DMS 273 (cell line): ENCODE measurements at regions not wholly inside any gene's neighbourhood (a gene's known extent, or its start where the extent isn't known, plus 50 kb on each side); places are given as distances from the start of the nearest gene placed in this dataset.

Experiments used
- DNase-seq: peaks from one replicate; lab custom pipeline; 2025; ENCODE audit not compliant: unreplicated experiment; lab: John Stamatoyannopoulos, UW

DNA sequence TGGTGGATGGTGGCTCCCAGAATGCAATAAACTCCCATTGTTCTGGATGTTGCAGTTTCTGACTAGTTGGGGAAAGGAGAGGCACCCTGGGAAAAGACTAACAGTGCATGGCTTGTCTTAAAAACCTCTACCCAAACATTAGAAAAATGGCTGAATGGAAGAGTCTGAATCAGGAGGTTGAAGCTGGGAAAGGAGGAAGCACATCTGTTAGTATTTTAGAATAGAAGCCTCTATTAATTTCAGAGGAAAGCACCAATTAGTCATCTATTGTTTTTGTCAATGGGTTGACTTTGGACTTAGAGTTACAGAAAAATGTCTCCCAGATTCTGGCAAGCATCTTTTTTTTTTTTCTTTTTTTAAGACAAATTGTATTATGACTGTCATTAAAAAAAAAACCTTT is 56.1 kb upstream of the ELMO1 start:
- no peak for DNase-seq

DNA sequence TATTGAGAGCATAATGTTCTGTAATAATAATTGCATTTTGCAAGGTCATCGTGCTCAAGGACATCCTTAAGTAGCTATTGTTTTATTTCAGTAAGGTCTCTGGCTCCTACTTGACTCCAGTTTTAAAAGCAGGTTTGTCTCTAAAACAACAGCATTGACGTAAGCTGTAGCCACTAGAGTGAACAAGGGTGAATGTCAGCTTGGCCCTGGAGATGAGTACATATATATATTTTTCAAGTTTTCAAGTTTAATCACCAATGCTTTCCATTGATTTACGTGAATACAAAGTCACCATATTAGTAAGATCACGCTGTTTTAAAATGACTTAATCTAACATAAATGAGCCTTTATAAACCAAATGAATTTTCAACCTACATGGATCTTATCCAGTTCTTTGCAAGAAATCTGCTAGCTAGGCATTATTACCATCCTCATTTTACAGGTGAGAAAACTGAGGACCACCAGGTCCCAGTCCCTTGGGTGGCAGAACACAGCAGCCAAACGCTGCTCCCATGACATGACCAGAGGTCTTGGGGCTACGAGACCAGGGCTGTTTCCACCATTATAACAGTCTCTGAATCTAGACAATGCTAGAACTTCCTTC is 57.2 kb upstream of the ELMO1 start:
- no peak for DNase-seq

DNA sequence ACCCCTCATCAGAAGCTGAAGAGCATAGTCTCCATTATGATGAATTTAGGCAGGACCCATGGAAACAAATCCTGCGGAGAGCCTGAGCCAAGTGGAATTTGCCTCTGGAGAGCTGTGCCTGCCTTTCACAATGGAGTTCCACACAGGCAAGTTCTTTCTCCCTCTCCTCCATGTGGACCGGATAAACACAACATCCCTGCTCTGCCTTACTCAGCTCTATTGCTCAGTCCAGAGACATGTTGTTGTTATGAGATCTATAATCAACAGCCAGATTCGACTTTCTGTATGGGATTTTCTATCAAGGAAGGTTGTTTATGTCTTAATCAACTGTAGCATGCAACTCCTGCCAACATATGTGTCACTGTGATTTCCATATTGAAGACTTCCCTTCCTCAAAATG is 59.5 kb upstream of the ELMO1 start:
- DNase-seq, result no peak

DNA sequence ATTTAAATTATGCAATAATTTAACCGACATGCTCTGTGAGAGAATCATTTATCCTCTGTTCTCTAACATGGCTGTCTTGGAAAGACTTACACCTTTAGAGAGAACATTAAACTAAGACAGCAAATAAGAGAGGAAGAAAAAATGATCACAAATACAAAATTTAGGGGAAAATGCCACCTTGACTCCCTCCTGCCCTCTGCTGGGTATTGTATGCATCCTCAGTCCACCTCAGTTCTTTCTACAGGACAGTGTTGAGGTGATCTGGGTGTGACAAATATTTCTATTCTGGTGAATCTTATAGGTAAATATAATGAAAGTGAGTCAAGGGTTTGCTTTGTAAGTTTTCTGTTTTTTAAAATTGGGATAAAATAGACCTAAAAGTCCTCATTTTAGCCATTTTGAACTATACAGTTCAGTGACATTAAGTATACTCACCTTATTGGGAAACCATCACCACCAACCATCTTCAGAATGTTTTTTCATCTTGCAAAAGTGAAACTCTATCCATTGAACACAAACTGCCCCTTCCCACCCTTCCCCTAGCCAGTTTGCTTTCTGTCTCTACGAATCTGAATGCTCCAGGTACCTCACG is 61.5 kb upstream of the ELMO1 start:
- peak; percentile 48 for DNase-seq

DNA sequence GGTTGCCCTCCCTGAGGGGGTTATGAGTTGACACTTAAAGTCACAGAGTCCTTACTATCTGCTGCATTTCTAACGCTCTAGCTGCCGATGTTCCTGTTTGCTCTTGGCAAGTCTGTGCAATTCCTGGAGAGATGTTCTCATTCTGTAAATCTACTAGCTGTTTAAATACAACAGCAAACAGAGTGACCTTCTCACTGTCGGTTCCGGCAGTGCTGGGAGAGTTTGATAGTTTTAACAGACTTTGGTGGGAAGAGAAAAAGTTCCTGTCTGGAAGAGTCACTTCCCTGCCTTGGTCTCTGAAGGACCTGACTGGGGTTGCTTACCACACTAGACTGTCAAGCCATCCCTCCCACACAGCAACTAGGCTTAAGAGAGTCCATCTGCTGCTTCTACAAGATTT is 63.3 kb upstream of the ELMO1 start:
- no peak for DNase-seq

DNA sequence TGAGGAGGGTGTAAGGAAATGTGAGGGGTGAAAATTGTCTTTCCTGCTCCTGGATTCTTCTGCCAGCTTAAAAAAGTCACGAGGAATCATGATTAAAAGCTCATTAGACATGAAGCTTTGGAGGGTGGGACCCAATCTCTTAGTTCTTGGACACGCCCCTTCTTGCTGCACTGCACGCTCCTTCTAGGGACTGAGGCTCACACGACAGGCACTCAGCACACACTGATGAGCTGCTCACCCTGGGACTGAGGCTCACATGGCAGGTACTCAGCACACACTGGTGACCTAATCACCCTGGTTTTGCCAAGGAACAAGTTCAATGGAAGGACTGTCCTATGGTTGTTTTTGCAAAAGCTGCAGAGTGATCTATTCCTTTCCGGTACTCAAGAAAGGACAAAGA is 65.8 kb upstream of the ELMO1 start:
- DNase-seq, result no peak

DNA sequence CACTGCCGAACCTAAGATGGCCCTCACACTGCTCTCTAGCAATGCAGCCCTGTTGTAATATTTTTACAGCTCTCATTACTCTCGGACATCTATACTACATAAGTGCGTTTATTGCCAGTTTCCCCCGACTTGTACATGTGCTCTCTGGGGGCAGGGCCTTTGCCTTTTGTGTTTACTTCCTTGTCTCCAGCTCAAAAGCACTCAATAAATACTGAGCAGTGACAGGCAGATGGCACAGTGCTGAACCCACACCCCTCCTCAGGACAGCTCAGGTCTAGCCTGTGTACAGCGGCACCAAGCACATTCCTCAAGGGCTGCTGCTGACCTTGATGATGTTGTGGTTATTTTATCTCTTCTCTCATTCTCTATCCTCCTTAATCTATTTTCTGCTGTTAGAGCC is 68.0 kb upstream of the ELMO1 start:
- no peak for DNase-seq

DNA sequence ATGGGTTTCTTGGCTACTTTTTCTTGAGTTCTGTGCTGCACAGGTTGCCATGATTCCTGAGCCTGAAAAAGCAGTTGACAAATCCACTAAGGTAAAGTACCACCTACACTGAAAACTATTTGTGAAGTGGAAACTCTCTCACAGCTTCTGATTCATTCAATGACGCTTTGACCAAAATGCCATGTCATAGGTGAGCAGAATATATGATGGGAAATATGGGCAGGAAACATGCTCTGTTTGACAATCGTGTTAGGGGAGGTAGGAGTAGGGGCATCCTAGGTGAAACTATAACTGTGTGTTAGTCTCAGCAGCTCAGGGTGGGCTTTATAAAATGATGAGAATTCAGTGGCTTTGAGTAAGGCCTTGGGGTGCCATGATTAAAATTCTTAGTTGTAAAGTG is 69.6 kb upstream of the ELMO1 start:
- no peak for DNase-seq

DNA sequence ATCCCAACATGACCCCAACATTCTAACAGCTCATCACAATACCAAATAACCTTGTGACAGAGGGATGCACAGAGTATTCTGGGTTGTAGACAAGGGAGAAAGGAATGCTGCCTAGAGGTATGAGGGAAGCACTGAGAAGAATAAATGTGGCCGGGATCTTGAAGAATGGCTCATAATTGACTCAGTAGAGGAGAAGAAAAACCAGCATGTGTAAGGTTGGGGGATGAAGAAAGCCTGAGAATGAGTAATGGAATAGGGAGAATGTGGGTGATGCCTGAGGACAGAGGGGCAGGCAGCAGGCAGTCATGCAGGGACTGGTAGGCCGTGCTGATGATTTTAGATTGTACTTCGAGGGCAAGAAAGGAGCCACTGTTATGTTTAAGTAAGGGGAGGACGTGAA is 75.4 kb upstream of the ELMO1 start:
- DNase-seq, result no peak

DNA sequence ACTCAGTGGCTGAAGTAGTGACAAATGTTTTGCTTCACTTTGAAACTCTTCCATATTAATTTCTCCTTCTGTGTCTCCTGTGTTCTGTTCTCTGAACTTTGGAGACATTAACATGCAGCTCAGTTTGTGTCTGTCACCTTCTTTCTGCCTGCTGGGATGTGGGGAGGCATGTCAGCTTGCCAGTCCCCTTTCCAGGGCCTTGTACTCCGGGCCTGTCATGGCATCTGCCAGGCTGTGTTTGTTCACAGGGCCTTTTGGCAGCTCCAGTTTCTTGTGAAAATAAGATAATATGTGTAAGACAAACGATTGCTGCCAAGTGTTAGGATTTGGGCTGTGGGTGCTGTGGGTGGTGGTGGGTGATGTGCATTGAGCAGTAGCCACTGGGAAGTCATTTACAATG is 76.1 kb upstream of the ELMO1 start:
- DNase-seq, result peak; percentile 14

DNA sequence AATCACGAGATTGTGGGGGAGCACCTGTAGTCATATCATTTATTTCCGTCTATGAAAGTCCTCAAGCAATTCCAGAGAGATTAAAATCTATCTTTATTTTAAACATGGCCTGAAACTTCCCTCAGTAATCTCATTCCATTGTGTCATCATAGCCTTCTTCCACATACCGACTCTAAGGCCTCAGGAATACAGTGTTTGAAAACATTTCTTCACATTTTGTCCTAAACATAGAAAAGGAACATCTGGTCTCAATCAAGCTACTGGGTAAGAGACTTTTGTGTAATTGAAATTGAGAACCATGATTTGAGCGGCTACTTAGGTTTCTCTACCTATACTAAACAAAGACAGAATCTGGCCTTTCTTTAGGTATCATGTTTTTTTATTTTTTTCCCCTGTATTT is 78.0 kb upstream of the ELMO1 start:
- DNase-seq, result no peak

DNA sequence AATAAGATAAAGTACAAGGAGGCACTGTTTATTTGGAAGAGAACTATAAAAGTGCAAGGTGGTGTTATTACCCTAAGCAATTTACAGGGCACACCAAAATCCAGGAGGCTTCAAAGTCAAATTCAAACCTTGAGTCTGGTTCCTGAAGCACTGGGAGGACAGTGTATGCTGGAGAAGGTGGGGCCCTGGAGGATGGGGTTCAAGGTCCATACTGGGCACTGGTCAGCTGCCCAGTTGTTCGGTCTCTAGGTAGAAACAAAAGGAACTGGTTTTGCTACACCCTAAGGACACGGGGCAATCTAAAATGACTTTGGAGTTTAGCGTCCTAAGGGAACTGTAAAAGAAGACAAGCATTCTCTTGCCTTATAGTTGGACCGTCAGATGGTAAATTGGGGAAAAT is 78.4 kb upstream of the ELMO1 start:
- DNase-seq, result no peak

DNA sequence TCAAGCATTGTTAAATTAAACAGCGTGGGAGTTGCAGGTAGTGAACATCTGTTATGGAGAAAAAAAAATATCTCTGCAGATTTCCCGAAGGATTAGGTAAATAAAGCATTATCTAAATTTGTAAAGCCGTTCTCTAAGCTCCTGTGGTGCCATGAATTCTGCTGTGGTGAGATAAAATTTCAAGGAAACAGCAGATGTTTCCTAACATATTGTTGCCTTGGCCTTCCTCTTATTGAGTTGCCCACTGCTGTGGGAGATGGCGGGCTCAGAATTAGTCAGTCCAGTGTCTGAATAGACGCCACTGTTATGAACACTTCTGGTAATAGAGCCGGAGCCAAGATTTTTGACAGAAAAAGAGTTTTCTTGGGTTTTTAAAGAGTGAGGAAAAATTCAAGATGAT is 82.6 kb upstream of the ELMO1 start:
- peak; percentile 35 for DNase-seq

DNA sequence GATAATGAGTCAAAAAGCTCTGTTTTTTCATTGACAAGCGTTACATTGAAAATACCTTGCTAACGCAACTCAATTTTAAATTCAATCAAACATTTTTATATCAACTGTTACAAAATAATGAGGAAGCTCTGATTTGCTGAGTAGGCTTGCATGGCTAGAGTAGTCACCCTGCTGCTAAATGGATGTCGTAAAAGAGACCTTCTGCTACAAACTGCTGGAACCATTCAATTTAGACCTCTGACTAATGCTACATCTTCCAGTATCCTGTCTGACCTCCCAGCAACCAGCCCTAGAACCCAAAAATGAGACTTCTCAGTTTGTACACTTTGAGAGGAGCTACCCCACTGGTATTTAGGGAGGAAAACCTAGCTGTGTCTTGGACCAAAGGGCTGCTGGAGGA is 84.0 kb upstream of the ELMO1 start:
- DNase-seq, result peak; percentile 24

DNA sequence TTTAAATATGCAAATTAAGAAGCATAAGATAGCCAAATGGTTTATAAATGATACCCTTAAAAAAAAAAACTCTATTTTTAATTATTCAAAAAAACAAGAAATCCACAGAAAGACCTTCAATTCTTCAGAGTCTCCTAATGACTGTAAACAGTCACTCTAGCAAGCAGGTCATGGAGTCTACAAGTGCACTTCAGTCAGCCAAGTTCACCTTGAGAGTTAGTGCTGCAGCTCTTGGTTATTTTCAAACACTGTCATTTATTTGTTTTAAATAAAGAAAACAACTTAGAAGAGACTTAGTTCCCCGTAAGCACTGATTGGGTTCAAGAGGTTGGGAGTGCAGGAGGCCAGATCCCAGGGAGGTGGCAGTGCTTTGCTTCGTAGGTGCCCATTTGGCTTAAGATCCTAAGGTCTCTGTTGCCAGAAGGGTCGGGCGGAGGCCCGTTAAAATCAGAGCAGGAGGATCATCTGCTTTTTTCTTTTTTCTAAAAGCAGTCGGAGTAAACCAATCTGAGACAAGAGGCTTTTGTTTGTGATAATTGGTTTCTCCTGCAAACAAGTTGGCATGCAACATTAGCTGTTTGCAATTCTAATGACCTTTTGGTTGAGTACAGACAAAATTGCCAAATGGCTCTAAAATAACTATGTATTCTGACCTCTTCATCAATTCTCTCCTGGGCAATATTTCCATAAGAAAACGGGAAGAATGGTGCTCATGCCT is 86.4 kb upstream of the ELMO1 start:
- no peak for DNase-seq

DNA sequence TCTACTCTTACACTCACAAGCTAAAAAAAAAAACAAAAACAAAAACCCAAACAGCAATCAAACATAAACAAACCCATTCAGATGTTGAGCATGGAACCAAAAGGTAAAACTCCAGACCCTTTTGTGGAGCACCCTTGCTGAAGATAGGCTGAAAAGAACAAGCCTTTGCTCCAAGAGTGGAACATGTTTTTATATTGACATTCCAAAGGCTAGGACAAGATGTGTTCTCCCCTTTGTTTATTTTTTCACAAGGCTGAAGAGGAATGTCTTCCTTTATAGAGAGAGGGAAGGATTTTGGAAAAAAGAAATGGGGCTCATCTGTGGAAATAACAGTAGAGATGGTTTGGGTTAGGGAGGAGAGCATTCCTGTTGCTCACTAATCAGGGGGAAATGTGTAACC is 87.2 kb upstream of the ELMO1 start:
- no peak for DNase-seq

DNA sequence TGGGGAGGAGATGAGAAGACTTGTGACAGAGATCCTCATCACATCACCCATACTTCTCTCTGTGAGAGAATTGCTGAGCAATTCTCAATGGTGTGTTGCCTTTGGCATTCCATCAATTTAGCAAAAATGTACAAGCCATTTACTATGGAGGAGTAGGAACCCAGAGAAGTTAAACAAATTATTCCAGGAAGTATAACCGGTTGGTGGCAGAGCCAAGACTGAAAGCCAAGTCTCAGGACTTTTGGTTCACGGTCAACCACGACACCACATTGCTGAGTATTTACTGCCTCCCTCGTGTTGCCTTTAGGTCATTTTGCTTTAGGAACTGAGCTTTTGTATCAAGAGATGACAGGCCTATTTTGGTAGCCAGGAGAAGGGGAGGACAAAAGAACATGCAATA is 88.0 kb upstream of the ELMO1 start:
- no peak for DNase-seq

DNA sequence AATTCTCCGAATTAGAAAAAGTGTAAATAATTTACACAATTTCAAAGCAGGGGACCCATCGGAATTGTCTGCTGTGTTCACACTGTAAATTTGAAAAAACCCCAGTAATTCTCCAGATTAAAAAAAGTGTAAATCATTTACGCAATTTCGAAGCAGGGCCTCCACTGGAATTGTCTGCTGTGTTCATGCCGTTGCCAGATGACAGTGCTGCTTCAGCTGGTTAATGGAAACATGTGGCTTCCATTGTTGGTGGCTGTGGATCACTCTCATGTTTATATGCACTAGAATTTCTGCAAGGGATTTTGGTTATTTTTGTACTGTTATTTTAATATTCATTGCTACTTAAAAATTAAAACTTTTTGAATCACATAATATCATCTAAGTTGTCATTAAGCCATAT is 88.8 kb upstream of the ELMO1 start:
- DNase-seq, result no peak

DNA sequence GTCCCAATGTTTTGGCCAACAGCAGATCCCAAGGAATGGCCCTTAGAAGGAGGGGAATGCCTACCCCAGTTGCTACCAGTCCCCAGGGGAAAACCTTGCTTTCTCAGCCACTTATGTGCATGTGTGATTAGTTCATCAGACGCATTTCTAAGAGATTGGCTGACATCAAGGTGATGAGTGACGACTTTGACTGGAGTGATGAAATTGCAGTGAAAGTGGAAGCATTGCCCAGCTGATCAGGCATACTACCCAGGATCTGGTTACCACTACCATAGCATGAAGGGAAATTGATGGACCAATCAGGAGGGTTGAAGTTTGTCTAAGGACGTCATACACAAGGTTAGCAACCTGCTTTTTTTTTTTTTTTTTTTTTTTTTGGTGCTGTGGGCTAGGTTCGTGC is 90.3 kb upstream of the ELMO1 start:
- peak; percentile 10 for DNase-seq

DNA sequence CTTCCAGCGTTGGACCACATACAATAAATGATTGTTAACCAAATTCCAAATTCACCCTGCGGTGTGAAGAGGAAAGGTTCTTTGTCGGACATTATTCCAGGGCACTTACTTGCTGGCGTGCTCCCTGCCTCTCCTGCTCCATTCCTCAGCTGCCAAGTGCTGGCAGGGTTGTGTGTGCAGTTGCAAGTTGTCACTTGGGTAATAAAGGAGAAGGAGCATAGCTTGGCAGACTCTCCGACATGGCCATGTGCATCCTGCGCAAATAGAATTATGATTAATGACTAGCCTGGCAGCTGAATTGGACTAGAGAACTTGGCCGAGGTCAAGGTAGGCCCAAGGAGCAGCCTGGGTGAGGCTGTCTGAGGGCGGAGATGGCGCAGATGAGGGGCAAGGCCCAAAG is 92.3 kb upstream of the ELMO1 start:
- DNase-seq, result no peak

DNA sequence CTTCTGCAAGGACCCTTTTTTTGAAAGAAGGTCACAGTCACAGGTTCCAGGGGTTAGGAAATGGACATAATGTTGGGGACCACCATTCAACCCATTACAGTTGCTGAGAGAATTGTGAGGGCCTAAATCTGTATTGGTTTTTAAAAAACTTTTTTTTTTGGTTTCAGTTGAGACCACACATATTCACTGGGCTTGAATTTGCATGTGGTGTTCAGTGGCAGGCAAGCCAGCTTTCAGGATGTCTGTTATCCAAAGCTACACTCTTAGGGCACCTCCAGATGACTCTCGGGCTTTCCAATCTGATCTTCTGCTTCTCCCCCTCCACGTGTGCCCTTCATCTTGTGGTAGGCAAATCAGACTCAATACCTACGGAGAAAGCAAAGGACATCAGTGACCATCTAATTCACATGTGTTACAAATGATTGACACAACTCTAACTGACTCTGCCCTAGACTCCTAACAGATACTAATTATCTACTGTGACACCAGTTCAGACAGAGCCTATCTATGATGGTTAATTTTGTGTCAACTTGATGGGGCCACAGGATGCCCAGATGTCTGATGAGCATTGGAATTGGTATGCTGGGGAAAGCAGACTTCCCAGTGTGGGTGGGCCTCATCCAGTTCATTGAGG is 93.3 kb upstream of the ELMO1 start:
- DNase-seq, result no peak
